HepG2 (cell line): ENCODE measurements at regions not wholly inside any gene's neighbourhood (a gene's known extent, or its start where the extent isn't known, plus 50 kb on each side); places are given as distances from the start of the nearest gene placed in this dataset.

ENCODE experiments used
- FOXP1 ChIP-seq, 2 experiments: fragments of 450-650 bp in 1 of 2; IDR thresholded peaks; 2 replicates each; pipeline ENCODE4 v1.6.1; 2017 to 2018; ENCODE audit warnings: antibody characterized with exemption in 1 of 2
- GABPA ChIP-seq, 2 experiments: IDR thresholded peaks; 2 replicates each; pipeline ENCODE4 v1.6.1; 2011 to 2016; ENCODE audit warnings: low read depth in 2 of 2, low read length in 1 of 2, missing biosample characterization in 1 of 2, missing genetic modification characterization in 1 of 2
- GABPB1 ChIP-seq: IDR thresholded peaks from 2 replicates; pipeline ENCODE4 v1.6.1; 2016; ENCODE audit warnings: mild to moderate bottlenecking, missing genetic modification reagents, moderate library complexity, missing compliant biosample characterization
- NFYB ChIP-seq: sonication (generic); formaldehyde crosslinking; IDR thresholded peaks from 2 replicates; pipeline ENCODE4 v1.4.0; 2020; ENCODE audit warnings: missing genetic modification reagents
- SMAD3 ChIP-seq: sonication (generic); formaldehyde crosslinking; IDR thresholded peaks from 2 replicates; pipeline ENCODE4 v1.4.0; 2020; ENCODE audit warnings: missing genetic modification reagents
- ZNF615 ChIP-seq: sonication (generic); formaldehyde crosslinking; IDR thresholded peaks from 2 replicates; pipeline ENCODE4 v1.5.0; 2020; ENCODE audit warnings: mild to moderate bottlenecking, missing genetic modification reagents, borderline replicate concordance
- TF ChIP-seq, protein P1 (sequence below): sonication (generic); formaldehyde crosslinking; IDR thresholded peaks from 2 replicates; pipeline ENCODE4 v1.8.0; 2022; ENCODE audit warnings: missing genetic modification reagents, mild to moderate bottlenecking, moderate library complexity, borderline replicate concordance
- TF ChIP-seq, protein P2 (sequence below): sonication (generic); formaldehyde crosslinking; IDR thresholded peaks from 2 replicates; pipeline ENCODE4 v1.4.0; 2020; ENCODE audit warnings: low read depth, mild to moderate bottlenecking, missing genetic modification reagents
- TF ChIP-seq, protein P3 (sequence below): sonication (generic); formaldehyde crosslinking; IDR thresholded peaks from 2 replicates; pipeline ENCODE4 v1.5.1; 2020; ENCODE audit warnings: mild to moderate bottlenecking, missing genetic modification reagents, borderline replicate concordance
- TF ChIP-seq, protein P4 (sequence below): sonication (generic); formaldehyde crosslinking; conservative IDR thresholded peaks from 2 replicates; pipeline ENCODE4 v1.4.0; 2020; ENCODE audit warnings: mild to moderate bottlenecking, missing genetic modification reagents, moderate library complexity

DNA sequence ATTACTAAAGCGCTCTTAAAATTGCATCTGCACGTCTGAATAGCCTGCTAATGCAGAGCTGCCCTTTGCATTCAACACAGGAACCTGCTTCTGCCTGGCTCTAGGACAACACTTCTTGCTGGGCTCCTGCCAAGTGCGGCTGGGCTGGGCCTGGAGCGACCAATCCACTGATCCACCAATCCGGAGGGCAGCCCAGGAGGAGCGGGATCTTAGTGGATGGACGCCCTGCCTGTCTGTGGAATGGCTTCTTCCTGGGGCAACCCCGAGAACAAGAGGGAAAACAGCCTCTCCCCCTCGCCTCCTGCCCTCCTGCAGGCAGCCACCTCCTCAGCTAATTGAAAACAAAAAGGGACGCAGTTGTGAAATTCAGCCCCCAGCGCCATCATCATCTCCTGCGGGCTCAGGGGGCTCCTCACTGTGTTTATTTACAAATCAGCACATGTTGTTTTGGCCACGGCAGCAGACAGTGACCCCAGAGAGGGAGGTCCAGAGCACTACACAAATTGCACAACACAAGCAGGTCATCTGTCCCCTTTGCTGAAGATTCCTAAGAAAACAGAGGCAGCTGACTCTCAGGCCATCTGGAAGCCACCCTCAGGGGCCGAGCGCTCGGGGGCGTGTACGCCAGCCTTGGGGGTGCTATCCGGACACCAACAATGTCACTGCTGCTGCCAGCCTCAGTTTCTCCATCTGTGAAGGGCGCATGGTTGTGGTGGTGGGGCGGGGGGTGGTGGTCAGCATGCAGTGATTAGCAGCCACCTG is 57.3 kb downstream of the GADD45G start (continued):
- TF ChIP-seq, protein P1, sequence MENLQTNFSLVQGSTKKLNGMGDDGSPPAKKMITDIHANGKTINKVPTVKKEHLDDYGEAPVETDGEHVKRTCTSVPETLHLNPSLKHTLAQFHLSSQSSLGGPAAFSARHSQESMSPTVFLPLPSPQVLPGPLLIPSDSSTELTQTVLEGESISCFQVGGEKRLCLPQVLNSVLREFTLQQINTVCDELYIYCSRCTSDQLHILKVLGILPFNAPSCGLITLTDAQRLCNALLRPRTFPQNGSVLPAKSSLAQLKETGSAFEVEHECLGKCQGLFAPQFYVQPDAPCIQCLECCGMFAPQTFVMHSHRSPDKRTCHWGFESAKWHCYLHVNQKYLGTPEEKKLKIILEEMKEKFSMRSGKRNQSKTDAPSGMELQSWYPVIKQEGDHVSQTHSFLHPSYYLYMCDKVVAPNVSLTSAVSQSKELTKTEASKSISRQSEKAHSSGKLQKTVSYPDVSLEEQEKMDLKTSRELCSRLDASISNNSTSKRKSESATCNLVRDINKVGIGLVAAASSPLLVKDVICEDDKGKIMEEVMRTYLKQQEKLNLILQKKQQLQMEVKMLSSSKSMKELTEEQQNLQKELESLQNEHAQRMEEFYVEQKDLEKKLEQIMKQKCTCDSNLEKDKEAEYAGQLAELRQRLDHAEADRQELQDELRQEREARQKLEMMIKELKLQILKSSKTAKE (CRISPR knock-in tag), result peak; percentile 21; the same call in 1 of the 2 replicates
- TF ChIP-seq, protein P2, sequence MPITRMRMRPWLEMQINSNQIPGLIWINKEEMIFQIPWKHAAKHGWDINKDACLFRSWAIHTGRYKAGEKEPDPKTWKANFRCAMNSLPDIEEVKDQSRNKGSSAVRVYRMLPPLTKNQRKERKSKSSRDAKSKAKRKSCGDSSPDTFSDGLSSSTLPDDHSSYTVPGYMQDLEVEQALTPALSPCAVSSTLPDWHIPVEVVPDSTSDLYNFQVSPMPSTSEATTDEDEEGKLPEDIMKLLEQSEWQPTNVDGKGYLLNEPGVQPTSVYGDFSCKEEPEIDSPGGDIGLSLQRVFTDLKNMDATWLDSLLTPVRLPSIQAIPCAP (CRISPR knock-in tag), result no peak
- no peak for TF ChIP-seq ZNF615 (CRISPR knock-in tag)
- peak; percentile 57 for TF ChIP-seq GABPB1 (CRISPR knock-in tag)
- TF ChIP-seq SMAD3, result no peak
- TF ChIP-seq, protein P3, sequence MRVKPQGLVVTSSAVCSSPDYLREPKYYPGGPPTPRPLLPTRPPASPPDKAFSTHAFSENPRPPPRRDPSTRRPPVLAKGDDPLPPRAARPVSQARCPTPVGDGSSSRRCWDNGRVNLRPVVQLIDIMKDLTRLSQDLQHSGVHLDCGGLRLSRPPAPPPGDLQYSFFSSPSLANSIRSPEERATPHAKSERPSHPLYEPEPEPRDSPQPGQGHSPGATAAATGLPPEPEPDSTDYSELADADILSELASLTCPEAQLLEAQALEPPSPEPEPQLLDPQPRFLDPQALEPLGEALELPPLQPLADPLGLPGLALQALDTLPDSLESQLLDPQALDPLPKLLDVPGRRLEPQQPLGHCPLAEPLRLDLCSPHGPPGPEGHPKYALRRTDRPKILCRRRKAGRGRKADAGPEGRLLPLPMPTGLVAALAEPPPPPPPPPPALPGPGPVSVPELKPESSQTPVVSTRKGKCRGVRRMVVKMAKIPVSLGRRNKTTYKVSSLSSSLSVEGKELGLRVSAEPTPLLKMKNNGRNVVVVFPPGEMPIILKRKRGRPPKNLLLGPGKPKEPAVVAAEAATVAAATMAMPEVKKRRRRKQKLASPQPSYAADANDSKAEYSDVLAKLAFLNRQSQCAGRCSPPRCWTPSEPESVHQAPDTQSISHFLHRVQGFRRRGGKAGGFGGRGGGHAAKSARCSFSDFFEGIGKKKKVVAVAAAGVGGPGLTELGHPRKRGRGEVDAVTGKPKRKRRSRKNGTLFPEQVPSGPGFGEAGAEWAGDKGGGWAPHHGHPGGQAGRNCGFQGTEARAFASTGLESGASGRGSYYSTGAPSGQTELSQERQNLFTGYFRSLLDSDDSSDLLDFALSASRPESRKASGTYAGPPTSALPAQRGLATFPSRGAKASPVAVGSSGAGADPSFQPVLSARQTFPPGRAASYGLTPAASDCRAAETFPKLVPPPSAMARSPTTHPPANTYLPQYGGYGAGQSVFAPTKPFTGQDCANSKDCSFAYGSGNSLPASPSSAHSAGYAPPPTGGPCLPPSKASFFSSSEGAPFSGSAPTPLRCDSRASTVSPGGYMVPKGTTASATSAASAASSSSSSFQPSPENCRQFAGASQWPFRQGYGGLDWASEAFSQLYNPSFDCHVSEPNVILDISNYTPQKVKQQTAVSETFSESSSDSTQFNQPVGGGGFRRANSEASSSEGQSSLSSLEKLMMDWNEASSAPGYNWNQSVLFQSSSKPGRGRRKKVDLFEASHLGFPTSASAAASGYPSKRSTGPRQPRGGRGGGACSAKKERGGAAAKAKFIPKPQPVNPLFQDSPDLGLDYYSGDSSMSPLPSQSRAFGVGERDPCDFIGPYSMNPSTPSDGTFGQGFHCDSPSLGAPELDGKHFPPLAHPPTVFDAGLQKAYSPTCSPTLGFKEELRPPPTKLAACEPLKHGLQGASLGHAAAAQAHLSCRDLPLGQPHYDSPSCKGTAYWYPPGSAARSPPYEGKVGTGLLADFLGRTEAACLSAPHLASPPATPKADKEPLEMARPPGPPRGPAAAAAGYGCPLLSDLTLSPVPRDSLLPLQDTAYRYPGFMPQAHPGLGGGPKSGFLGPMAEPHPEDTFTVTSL, result no peak
- peak; percentile 90 for TF ChIP-seq NFYB (CRISPR knock-in tag)
- TF ChIP-seq FOXP1 (IDR thresholded peaks at IDR 0.05), result no peak
- TF ChIP-seq FOXP1 (CRISPR knock-in tag; IDR thresholded peaks at IDR 0.05), result peak; percentile 59
- no peak for TF ChIP-seq GABPA (IDR thresholded peaks at IDR 0.05; ENCODE audit: low read depth, low read length)
- TF ChIP-seq GABPA (CRISPR knock-in tag; IDR thresholded peaks at IDR 0.05; ENCODE audit: low read depth), result peak; percentile 30; the same call in 1 of the 2 replicates
- TF ChIP-seq, protein P4, sequence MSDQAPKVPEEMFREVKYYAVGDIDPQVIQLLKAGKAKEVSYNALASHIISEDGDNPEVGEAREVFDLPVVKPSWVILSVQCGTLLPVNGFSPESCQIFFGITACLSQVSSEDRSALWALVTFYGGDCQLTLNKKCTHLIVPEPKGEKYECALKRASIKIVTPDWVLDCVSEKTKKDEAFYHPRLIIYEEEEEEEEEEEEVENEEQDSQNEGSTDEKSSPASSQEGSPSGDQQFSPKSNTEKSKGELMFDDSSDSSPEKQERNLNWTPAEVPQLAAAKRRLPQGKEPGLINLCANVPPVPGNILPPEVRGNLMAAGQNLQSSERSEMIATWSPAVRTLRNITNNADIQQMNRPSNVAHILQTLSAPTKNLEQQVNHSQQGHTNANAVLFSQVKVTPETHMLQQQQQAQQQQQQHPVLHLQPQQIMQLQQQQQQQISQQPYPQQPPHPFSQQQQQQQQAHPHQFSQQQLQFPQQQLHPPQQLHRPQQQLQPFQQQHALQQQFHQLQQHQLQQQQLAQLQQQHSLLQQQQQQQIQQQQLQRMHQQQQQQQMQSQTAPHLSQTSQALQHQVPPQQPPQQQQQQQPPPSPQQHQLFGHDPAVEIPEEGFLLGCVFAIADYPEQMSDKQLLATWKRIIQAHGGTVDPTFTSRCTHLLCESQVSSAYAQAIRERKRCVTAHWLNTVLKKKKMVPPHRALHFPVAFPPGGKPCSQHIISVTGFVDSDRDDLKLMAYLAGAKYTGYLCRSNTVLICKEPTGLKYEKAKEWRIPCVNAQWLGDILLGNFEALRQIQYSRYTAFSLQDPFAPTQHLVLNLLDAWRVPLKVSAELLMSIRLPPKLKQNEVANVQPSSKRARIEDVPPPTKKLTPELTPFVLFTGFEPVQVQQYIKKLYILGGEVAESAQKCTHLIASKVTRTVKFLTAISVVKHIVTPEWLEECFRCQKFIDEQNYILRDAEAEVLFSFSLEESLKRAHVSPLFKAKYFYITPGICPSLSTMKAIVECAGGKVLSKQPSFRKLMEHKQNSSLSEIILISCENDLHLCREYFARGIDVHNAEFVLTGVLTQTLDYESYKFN (CRISPR knock-in tag), result 0 out of 2 replicates have a peak, but pooled peaks have one; percentile 22
